GM18858 (cell line): ENCODE measurements at regions not wholly inside any gene's neighbourhood (a gene's known extent, or its start where the extent isn't known, plus 50 kb on each side); places are given as distances from the start of the nearest gene placed in this dataset.

Source experiments
- ATAC-seq: cut with Tn5 transposase; IDR thresholded peaks from one replicate; pipeline ENCODE4 v1.9.1; 2021; ENCODE audit not compliant: unreplicated experiment

DNA sequence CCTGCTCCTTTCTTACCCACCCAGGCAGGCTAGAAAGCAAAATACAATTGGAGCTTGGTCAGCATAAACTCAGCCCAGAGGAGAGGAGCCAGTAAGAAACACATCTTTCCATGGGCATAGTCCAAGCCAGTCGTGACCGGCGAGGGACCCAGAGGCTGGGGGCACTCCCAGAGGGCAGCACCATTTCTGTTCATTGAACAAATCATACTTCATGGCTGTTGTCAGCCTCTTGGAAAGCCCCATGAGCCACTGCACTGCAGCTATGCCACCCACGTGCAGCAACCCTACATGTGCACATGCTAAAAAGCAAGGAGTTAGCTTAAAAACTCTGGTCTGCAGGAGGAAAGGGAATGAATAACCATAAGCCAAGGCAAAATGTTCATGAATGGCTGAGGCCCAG is 90.0 kb upstream of the CDKN3 start:
- no peak for ATAC-seq

- no peak for ATAC-seq
Observed at GRCh38 chr14:54309615-54310014, 87.2 kb upstream of the CDKN3 start.

DNA sequence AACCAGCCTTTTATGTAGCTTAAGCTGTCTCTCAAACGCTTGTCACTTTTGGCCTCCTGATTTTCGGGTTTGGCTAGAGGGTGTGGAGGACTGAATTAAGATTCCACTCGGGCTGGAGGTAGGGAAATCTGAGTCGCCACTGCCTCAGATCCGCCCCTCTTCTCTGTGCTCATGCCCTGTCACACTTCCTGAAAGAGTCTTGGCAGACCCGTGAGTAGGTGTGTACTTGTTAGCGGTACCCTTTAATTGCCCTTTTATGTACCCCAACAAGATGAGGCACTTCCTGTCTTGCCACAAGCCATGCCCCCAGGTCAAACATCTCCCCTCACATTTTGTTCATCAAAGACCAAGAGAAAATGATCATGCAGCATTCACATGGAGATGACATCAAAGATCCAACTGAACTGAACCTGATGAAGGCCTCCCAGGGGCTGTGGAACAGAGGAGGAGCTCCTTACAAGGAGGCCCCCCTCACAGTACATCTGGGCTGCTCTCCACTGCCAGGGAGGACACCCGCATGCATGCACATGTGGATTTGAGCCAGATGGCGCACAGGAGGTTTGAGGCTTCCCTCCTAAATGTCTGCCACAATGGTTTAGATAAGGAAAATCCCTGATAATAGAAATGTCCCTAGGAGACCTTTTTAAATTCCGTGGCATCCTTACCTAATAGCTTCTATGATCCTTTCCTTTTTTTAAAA is 86.5 kb upstream of the CDKN3 start:
- no peak for ATAC-seq

DNA sequence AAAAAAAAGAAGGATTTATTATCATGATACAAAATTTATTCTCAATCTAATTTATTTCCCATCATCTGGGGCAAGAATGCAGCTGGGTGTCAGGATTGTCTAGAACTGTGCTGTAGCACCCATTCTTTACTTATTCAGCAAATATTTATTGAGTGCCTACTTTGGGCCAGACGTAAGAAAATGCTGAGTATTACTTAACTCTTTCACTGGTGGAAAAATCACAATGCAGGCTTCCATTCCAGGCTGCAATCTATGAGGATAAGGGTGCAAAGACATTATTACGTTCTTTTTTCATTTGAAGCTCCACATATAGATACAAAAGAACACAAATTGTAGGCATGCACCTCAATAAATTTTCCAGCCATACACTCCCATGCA is 86.0 kb upstream of the CDKN3 start:
- ATAC-seq, result no peak

DNA sequence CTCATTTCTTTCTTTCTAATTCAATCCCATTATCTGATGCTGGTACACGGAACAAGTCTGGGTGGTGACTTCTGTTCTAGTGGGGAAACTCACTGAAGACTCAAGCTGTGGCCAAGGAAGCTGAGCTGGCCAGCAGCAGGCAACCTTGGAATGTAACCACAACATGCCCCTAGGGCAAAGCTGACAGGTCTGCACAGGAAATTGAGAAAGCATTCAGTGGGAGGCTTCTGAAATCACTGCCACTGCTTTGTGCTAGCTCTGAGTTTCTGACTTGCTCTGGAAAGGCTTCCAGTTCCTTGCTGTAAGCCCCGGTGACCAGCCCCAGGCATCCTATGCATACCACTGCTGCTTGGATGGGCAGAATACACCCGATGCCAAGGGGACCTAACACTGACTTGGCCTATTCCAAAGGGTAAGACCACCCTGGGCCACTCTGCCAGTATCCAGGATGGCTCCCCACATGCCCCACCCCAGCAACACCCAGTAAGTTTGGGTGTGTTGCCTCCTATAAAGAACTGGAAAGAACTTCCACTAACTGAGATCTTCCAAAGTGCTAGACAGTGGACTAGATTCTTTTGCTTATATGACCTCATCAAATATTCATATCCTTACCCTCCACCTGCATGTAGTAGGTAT is 84.5 kb upstream of the CDKN3 start:
- ATAC-seq, result no peak

GRCh38 chr14:54314365-54315104 is 82.3 kb upstream of the CDKN3 start:
- ATAC-seq, result no peak

GRCh38 chr14:54316652-54317051 is 80.2 kb upstream of the CDKN3 start:
- no peak for ATAC-seq

- no peak for ATAC-seq
Observed at GRCh38 chr14:54317391-54317790, 79.4 kb upstream of the CDKN3 start.

- ATAC-seq, result no peak
Observed at GRCh38 chr14:54322246-54322645, 74.6 kb upstream of the CDKN3 start.

- no peak for ATAC-seq
Observed at GRCh38 chr14:54322701-54323337, 74.0 kb upstream of the CDKN3 start.

- ATAC-seq, result no peak
Observed at GRCh38 chr14:54325766-54326165, 71.0 kb upstream of the CDKN3 start.

- no peak for ATAC-seq
Observed at GRCh38 chr14:54329082-54329695, 67.6 kb upstream of the CDKN3 start.

GRCh38 chr14:54330876-54331275 is 65.9 kb upstream of the CDKN3 start:
- ATAC-seq, result no peak

DNA sequence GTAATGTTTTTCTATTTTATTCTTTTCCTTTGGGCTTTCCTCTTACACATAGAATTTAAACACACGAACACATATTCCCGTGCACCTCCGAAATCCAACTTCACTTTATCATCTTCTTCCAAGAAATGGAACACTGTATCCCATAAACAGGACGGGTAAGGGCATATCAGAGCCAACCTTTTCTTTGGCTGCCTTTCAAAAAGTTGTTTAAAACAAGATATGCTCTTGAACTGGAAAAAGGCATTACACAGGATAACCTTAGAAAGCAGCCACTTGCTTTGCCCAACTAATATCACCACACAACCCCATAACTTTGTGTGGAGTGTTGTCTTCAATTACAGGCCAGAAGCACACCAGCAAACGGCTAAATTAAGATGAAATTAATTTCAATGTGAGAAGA is 65.3 kb upstream of the CDKN3 start:
- ATAC-seq, result no peak

DNA sequence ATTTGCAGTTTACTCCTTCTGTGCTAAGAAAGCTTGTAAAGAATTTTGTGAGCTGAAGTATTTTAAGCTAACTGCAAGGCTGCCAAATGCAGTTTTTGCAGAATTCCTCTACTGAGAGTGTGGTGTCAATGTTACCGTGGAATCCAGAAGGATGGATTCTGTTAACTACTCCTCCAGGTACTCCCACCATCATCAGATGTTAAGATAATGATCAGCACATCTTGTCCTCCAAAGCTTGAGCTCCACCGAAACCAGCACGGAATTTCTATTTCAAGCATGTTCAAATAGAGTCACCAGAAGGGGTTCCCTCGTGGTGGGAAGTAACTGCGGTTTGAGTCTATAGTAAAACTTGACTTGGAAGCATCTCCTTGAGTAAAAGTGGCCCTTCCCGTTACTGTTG is 64.3 kb upstream of the CDKN3 start:
- ATAC-seq, result no peak

- ATAC-seq, result no peak
Observed at GRCh38 chr14:54333511-54333910, 63.3 kb upstream of the CDKN3 start.

- no peak for ATAC-seq
Observed at GRCh38 chr14:54335569-54336155, 61.1 kb upstream of the CDKN3 start.

DNA sequence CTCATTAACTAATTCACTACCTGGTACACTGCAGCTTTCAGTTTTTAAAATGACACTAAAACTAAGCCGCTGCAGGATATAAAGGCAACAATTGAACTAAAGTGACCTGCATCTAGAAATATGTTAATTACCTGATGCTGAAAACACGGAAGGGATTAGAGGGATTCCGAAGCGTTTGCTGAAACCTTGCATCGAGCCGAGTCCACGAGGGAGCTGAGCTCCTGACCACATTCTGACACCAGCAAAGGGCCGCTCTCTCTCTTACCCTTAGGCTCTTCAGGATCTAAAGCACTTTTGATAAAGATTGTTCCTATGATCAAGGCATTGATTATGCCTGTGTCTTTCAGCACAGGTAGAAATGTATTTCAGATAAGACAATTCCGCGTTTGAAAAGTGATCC is 59.5 kb upstream of the CDKN3 start:
- ATAC-seq, result no peak

DNA sequence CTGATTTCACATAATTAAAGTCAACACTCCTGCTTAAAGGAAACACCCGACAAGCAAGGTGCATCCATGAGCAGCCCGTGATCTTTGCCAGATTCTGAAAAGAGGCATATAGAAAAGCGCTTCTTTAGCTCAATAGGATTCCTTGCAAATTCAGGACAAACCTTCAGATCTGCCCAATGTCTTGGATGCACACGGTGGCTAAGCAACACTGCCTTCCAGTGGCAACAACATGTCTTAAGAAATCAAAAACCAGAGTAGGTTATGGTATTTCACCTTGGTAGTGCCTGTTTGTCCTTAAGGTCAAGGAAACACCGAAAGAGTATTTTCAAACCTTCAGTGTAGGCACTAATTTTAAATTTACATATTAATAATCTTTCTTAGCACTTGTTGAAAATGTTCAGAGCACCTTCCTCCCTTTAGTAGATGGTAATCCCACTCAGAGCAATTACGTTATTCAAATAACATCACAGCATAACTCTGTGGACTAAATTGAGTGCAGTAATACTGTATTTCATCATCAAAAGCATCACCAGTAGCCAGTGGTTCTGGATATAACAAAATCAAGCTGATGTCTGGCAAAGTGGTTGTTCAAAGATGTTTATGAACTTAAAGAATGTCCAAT is 58.0 kb upstream of the CDKN3 start:
- ATAC-seq, result no peak

- no peak for ATAC-seq
Observed at GRCh38 chr14:54339771-54340170, 57.0 kb upstream of the CDKN3 start.

- no peak for ATAC-seq
Observed at GRCh38 chr14:54342806-54343205, 54.0 kb upstream of the CDKN3 start.
